ENCODE measurements at regions not wholly inside any gene's neighbourhood (a gene's known extent, or its start where the extent isn't known, plus 50 kb on each side); places are given as distances from the start of the nearest gene placed in this dataset.

GRCh38 chr4:137083571-137084135 lies 448.6 kb downstream of the PCDH18 start:
- Histone ChIP-seq H3K79me2 (ENCODE audit: insufficient read depth, low read length) (no peaks in the 10 kb centered on the region), H3K27ac (ENCODE audit: low read depth, low read length) (no peak overlapping the region), H3K4me3 (replicated peaks in 1 of 2; ENCODE audit: low read depth in 1 of 2, low read length in 2 of 2) (no peak overlapping the region), H4K20me1 (ENCODE audit: insufficient read depth) (no peaks in the 10 kb centered on the region), H3K4me1 (ENCODE audit: control insufficient read depth in 1 of 2, insufficient read depth in 2 of 2, low read length in 2 of 2) (no peaks in the 10 kb centered on the region), H3K9me2 (ENCODE audit: insufficient read depth) (no peaks in the 10 kb centered on the region), H3K4me2 (ENCODE audit: low read length) (no peak overlapping the region), H3K9ac (ENCODE audit: low read length) (no peak overlapping the region), H3K36me3 (ENCODE audit: control insufficient read depth in 1 of 2, insufficient read depth in 2 of 2, low read length in 2 of 2) (no peaks in the 10 kb centered on the region), H3K9me3 (ENCODE audit: control insufficient read depth in 1 of 2, insufficient read depth in 1 of 2, low read depth in 1 of 2, low read length in 2 of 2) (no peaks in the 10 kb centered on the region), H3K27me3 (ENCODE audit: insufficient read depth, low read length) (no peaks in the 10 kb centered on the region), H2AFZ (ENCODE audit: low read depth, low read length, poor library complexity, severe bottlenecking) (no peak overlapping the region)
- TF ChIP-seq POLR2A (IDR thresholded peaks at IDR 0.05; ENCODE audit: borderline replicate concordance, extremely low read depth, insufficient read depth, insufficient read length), result no peak
- TF ChIP-seq YY1 (IDR thresholded peaks at IDR 0.05; ENCODE audit: extremely low read depth, insufficient replicate concordance, low read depth, low read length), result no peak
- TF ChIP-seq SIN3A (IDR thresholded peaks at IDR 0.05; ENCODE audit: low read depth), result no peak
- TF ChIP-seq ZFX (IDR thresholded peaks at IDR 0.05), result no peak
- no peak for TF ChIP-seq ZBTB33 (IDR thresholded peaks at IDR 0.05; ENCODE audit: extremely low read depth, insufficient replicate concordance, low read length)
- no peak for TF ChIP-seq SRF (IDR thresholded peaks at IDR 0.05; ENCODE audit: low read depth)
- no peak for TF ChIP-seq FOSL1 (IDR thresholded peaks at IDR 0.05; ENCODE audit: low read depth)
- TF ChIP-seq REST (IDR thresholded peaks at IDR 0.05; ENCODE audit: low read depth), result no peak
- no peak for TF ChIP-seq ATF3 (IDR thresholded peaks at IDR 0.05)
- no peak for TF ChIP-seq ELF1 (IDR thresholded peaks at IDR 0.05; ENCODE audit: borderline replicate concordance, low read depth)
- TF ChIP-seq EZH2phosphoT487 (IDR thresholded peaks at IDR 0.05; ENCODE audit: borderline replicate concordance), result no peak
- ChIA-PET POLR2A (no interaction called here), CTCF (no interaction called here), RAD21 (ENCODE audit: low non-redundant PET in 1 of 2, low total read pairs in 2 of 2, uncharacterized antibody in 2 of 2, unreplicated experiment in 2 of 2) (no interaction called here)
- no TSS peak for BruUV-seq (replicated peaks)
- DNase-seq (ENCODE audit: low read depth, low spot score), result no peak
- intact Hi-C loops (cut with micrococcal nuclease), result no loop called here
- ATAC-seq, result no peak

Data from HCT116 (cell line).